Muscle of leg (tissue), 3 donors: ENCODE measurements at regions not wholly inside any gene's neighbourhood (a gene's known extent, or its start where the extent isn't known, plus 50 kb on each side); places are given as distances from the start of the nearest gene placed in this dataset.

Experiments
- DNase-seq: peaks from one replicate; pipeline ENCODE4 v3.0.0; 2013
- H3K27ac ChIP-seq: one replicate; pipeline ENCODE4 v1.5.1; 2013; ENCODE audit warnings: mild to moderate bottlenecking, low read length, control low read depth
- H3K27me3 ChIP-seq: one replicate; pipeline ENCODE4 v1.6.1; 2013; ENCODE audit warnings: low read length; ENCODE audit not compliant: control insufficient read depth, insufficient read depth
- H3K36me3 ChIP-seq: one replicate; pipeline ENCODE4 v1.6.1; 2013; ENCODE audit warnings: low read length; ENCODE audit not compliant: control insufficient read depth, insufficient read depth
- H3K4me1 ChIP-seq: one replicate; pipeline ENCODE4 v1.6.1; 2013; ENCODE audit warnings: low read length; ENCODE audit not compliant: control insufficient read depth, insufficient read depth
- H3K4me3 ChIP-seq: one replicate; pipeline ENCODE4 v1.5.1; 2013; ENCODE audit warnings: low read length, control low read depth
- H3K9me3 ChIP-seq: replicated peaks from 2 replicates; pipeline ENCODE4 v1.6.1; 2013; ENCODE audit warnings: low read depth, low read length; ENCODE audit not compliant: control insufficient read depth
- WGBS: methylation state at CpG from one replicate; pipeline ENCODE4 v1.1.5; 2013; ENCODE audit warnings: missing lambda C conversion rate; ENCODE audit not compliant: insufficient coverage; 5-methylcytosine and 5-hydroxymethylcytosine counted together

- WGBS: 60% methylated on average over 3 of the region's 5 CpGs
- H3K27ac ChIP-seq: no peak overlapping the region
- DNase-seq: no peak
Observed at GRCh38 chr11:131109790-131110189, 193.5 kb upstream of the SNX19 start.

GRCh38 chr11:131111775-131112174 is 195.5 kb upstream of the SNX19 start:
- H3K36me3 ChIP-seq: no peaks in the 10 kb centered on the region
- no peak overlapping the region for H3K4me3 ChIP-seq
- 93% methylated on average over 3 of the region's 4 CpGs for WGBS
- no peaks in the 10 kb centered on the region for H3K27me3 ChIP-seq
- peaks cover 6% of the 10 kb centered on the region for H3K9me3 ChIP-seq
- no peak for DNase-seq
- H3K4me1 ChIP-seq: no peaks in the 10 kb centered on the region
- no peak overlapping the region for H3K27ac ChIP-seq

More at GRCh38 chr11:131109790-131110189, 193.5 kb upstream of the SNX19 start:
- no peaks in the 10 kb centered on the region for H3K4me1 ChIP-seq
- no peaks in the 10 kb centered on the region for H3K36me3 ChIP-seq
- H3K27me3 ChIP-seq: no peaks in the 10 kb centered on the region
- peaks cover 6% of the 10 kb centered on the region for H3K9me3 ChIP-seq
- H3K4me3 ChIP-seq: no peak overlapping the region

- H3K4me3 ChIP-seq: no peak overlapping the region
- H3K36me3 ChIP-seq: no peaks in the 10 kb centered on the region
- H3K4me1 ChIP-seq: no peaks in the 10 kb centered on the region
- WGBS: 83% methylated on average over 2 of the region's 3 CpGs
- no peak for DNase-seq
- no peak overlapping the region for H3K27ac ChIP-seq
- no peaks in the 10 kb centered on the region for H3K27me3 ChIP-seq
- no peaks in the 10 kb centered on the region for H3K9me3 ChIP-seq
Observed at GRCh38 chr11:131118247-131118646, 202.0 kb upstream of the SNX19 start.

- 44% methylated on average over 2 of the region's 7 CpGs for WGBS
- Histone ChIP-seq H3K27me3 (no peaks in the 10 kb centered on the region), H3K36me3 (no peaks in the 10 kb centered on the region), H3K27ac (no peak overlapping the region), H3K4me3 (no peak overlapping the region), H3K9me3 (no peaks in the 10 kb centered on the region), H3K4me1 (no peaks in the 10 kb centered on the region)
- DNase-seq: no peak
Observed at GRCh38 chr11:131121426-131122333, 205.4 kb upstream of the SNX19 start.

- no peak overlapping the region for H3K27ac ChIP-seq
- H3K4me1 ChIP-seq: no peaks in the 10 kb centered on the region
- H3K9me3 ChIP-seq: no peaks in the 10 kb centered on the region
- no peaks in the 10 kb centered on the region for H3K27me3 ChIP-seq
- 58% methylated on average over 3 of the region's 5 CpGs for WGBS
- DNase-seq: no peak
- H3K36me3 ChIP-seq: no peaks in the 10 kb centered on the region
- H3K4me3 ChIP-seq: no peak overlapping the region
Observed at GRCh38 chr11:131122448-131122847, 206.2 kb upstream of the SNX19 start.

GRCh38 chr11:131129474-131129873 is 213.2 kb upstream of the SNX19 start:
- no peak for DNase-seq
- Histone ChIP-seq H3K4me1 (no peaks in the 10 kb centered on the region), H3K27me3 (no peaks in the 10 kb centered on the region), H3K36me3 (no peaks in the 10 kb centered on the region), H3K4me3 (no peak overlapping the region), H3K9me3 (no peaks in the 10 kb centered on the region), H3K27ac (no peak overlapping the region)
- WGBS: 100% methylated on average over 1 of the region's 2 CpGs

GRCh38 chr11:131135611-131136010 is 219.3 kb upstream of the SNX19 start:
- no peaks in the 10 kb centered on the region for H3K36me3 ChIP-seq
- H3K27me3 ChIP-seq: no peaks in the 10 kb centered on the region
- WGBS: no CpG with 5 or more reads among the region's 3 CpGs
- H3K27ac ChIP-seq: no peak overlapping the region
- no peak overlapping the region for H3K4me3 ChIP-seq
- no peaks in the 10 kb centered on the region for H3K9me3 ChIP-seq
- no peaks in the 10 kb centered on the region for H3K4me1 ChIP-seq
- DNase-seq: no peak

- no peaks in the 10 kb centered on the region for H3K36me3 ChIP-seq
- no peak overlapping the region for H3K4me3 ChIP-seq
- no peak overlapping the region for H3K27ac ChIP-seq
- DNase-seq: no peak
- WGBS: no CpG with 5 or more reads among the region's 1 CpG
- no peaks in the 10 kb centered on the region for H3K9me3 ChIP-seq
- H3K4me1 ChIP-seq: no peaks in the 10 kb centered on the region
- H3K27me3 ChIP-seq: no peaks in the 10 kb centered on the region
Observed at GRCh38 chr11:131136486-131136885, 220.2 kb upstream of the SNX19 start.

GRCh38 chr11:131137046-131137445 is 220.8 kb upstream of the SNX19 start:
- H3K9me3 ChIP-seq: no peaks in the 10 kb centered on the region
- H3K4me3 ChIP-seq: no peak overlapping the region
- no CpG with 5 or more reads among the region's 2 CpGs for WGBS
- H3K27me3 ChIP-seq: no peaks in the 10 kb centered on the region
- H3K36me3 ChIP-seq: no peaks in the 10 kb centered on the region
- H3K27ac ChIP-seq: no peak overlapping the region
- H3K4me1 ChIP-seq: no peaks in the 10 kb centered on the region
- DNase-seq: no peak

GRCh38 chr11:131138731-131139130 is 222.5 kb upstream of the SNX19 start:
- no CpG with 5 or more reads among the region's 4 CpGs for WGBS
- no peaks in the 10 kb centered on the region for H3K36me3 ChIP-seq
- H3K4me3 ChIP-seq: no peak overlapping the region
- no peaks in the 10 kb centered on the region for H3K4me1 ChIP-seq
- no peak overlapping the region for H3K27ac ChIP-seq
- peak; percentile 3 for DNase-seq
- H3K9me3 ChIP-seq: no peaks in the 10 kb centered on the region
- H3K27me3 ChIP-seq: no peaks in the 10 kb centered on the region
